ENCODE measurements at regions not wholly inside any gene's neighbourhood (a gene's known extent, or its start where the extent isn't known, plus 50 kb on each side); places are given as distances from the start of the nearest gene placed in this dataset.
A peak's percentile ranks its signal among the peaks of the same experiment; 100 is the strongest.

DNA sequence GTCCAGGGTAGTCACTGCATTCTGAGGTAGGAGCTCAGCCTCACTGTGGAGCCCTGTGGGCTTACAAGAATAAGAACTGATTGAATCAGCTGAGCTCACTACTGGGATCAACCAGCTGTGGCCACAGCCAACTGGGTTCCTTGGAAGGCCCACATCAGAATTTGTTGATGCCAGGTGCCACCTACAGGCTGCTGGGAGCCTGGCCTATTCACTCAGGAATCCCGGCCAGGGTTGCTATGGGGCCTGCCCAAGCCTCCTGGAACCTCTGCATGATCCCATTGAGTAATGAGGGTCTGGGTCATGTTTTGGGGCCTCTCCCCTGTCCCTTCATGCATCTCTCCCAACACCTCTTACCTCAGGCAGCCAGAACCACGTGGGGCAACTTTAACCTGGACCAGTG is 53.9 kb upstream of the KIAA1210 start:
- Histone ChIP-seq H3K27ac (no peak overlapping the region), H3K27me3 (no peaks in the 10 kb centered on the region), H3K4me1 (ENCODE audit: insufficient read depth) (no peaks in the 10 kb centered on the region), H3K4me3 (no peak overlapping the region), H2AFZ (no peak overlapping the region), H3K9me2 (replicated peaks; ENCODE audit: insufficient read depth) (no peaks in the 10 kb centered on the region), H3K4me2 (no peak overlapping the region), H3K9me3 (ENCODE audit: low read depth) (no peaks in the 10 kb centered on the region), H4K20me1 (ENCODE audit: insufficient read depth, poor library complexity, severe bottlenecking) (no peaks in the 10 kb centered on the region), H3K36me3 (replicated peaks; ENCODE audit: insufficient read depth, low read depth) (no peaks in the 10 kb centered on the region), H3K79me2 (no peaks in the 10 kb centered on the region)
- 37% methylated on average over 2 of the region's 2 CpGs for WGBS (ENCODE audit: low lambda C conversion rate, missing lambda C conversion rate)
- DNase-seq (ENCODE audit: low spot score), result peak; percentile 25
- no peak for TF ChIP-seq EZH2 (IDR thresholded peaks at IDR 0.05; ENCODE audit: borderline replicate concordance)
- TF ChIP-seq, protein P1, sequence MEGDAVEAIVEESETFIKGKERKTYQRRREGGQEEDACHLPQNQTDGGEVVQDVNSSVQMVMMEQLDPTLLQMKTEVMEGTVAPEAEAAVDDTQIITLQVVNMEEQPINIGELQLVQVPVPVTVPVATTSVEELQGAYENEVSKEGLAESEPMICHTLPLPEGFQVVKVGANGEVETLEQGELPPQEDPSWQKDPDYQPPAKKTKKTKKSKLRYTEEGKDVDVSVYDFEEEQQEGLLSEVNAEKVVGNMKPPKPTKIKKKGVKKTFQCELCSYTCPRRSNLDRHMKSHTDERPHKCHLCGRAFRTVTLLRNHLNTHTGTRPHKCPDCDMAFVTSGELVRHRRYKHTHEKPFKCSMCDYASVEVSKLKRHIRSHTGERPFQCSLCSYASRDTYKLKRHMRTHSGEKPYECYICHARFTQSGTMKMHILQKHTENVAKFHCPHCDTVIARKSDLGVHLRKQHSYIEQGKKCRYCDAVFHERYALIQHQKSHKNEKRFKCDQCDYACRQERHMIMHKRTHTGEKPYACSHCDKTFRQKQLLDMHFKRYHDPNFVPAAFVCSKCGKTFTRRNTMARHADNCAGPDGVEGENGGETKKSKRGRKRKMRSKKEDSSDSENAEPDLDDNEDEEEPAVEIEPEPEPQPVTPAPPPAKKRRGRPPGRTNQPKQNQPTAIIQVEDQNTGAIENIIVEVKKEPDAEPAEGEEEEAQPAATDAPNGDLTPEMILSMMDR (IDR thresholded peaks at IDR 0.05; ENCODE audit: poor library complexity), result peak; percentile 32

DNA sequence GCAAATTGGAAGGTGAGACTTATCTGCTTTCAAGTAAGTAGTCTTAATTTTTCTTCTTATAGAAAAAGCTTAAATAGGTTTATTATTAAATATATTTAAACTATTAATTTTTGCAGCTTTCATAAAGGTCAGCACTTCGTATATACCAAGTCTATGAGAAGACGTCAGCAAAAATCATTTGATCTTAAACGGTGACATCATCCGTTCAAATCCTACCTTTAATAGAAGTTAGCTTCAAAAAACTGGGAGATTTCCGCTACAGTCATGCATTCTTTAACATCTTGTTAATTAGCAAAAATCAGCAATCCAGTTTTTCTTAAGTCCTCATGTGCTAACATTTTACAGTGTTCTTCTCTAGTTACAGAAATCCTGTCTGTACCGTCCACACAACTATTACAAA is 49.9 kb upstream of the PGRMC1 start:
- 84% methylated on average over 6 of the region's 6 CpGs for WGBS (ENCODE audit: low lambda C conversion rate, missing lambda C conversion rate)
- H3K9me2 ChIP-seq (replicated peaks; ENCODE audit: insufficient read depth), result no peaks in the 10 kb centered on the region

More for the DNA sequence above, 49.9 kb upstream of the PGRMC1 start:
- Histone ChIP-seq H4K20me1 (ENCODE audit: insufficient read depth, poor library complexity, severe bottlenecking) (no peaks in the 10 kb centered on the region), H3K4me2 (no peak overlapping the region), H3K36me3 (replicated peaks; ENCODE audit: insufficient read depth, low read depth) (no peaks in the 10 kb centered on the region), H2AFZ (no peak overlapping the region), H3K27me3 (no peaks in the 10 kb centered on the region), H3K27ac (no peak overlapping the region), H3K79me2 (no peaks in the 10 kb centered on the region), H3K9me3 (ENCODE audit: low read depth) (no peaks in the 10 kb centered on the region), H3K4me1 (ENCODE audit: insufficient read depth) (no peaks in the 10 kb centered on the region), H3K4me3 (no peak overlapping the region)
- TF ChIP-seq EZH2phosphoT487 (IDR thresholded peaks at IDR 0.05; ENCODE audit: low read depth, severe bottlenecking, unreplicated experiment) (no peak), EZH2 (IDR thresholded peaks at IDR 0.05; ENCODE audit: borderline replicate concordance) (no peak)
- TF ChIP-seq, protein P1 (IDR thresholded peaks at IDR 0.05; ENCODE audit: poor library complexity), result no peak
- DNase-seq (ENCODE audit: low spot score), result no peak
